HG03457 (cell line): ENCODE measurements at regions not wholly inside any gene's neighbourhood (a gene's known extent, or its start where the extent isn't known, plus 50 kb on each side); places are given as distances from the start of the nearest gene placed in this dataset.
"Not testable (repeated sequence)": the region's sequence is repeated elsewhere in the genome, so short reads cannot be mapped to it uniquely, and the experiment has no call there.

ENCODE experiments used
- ATAC-seq: cut with Tn5 transposase; IDR thresholded peaks from one replicate; pipeline ENCODE4 v1.9.1; 2021; ENCODE audit warnings: moderate number of reproducible peaks; ENCODE audit not compliant: unreplicated experiment

- ATAC-seq, result no peak
Observed at GRCh38 chr18:44280479-44280878, 400.2 kb upstream of the SETBP1 start.

GRCh38 chr18:44286049-44286448, 394.6 kb upstream of the SETBP1 start:
- no peak for ATAC-seq

- no peak for ATAC-seq
Observed at GRCh38 chr18:44290366-44290977, 390.2 kb upstream of the SETBP1 start.

GRCh38 chr18:44298566-44298965, 382.1 kb upstream of the SETBP1 start:
- no peak for ATAC-seq

DNA sequence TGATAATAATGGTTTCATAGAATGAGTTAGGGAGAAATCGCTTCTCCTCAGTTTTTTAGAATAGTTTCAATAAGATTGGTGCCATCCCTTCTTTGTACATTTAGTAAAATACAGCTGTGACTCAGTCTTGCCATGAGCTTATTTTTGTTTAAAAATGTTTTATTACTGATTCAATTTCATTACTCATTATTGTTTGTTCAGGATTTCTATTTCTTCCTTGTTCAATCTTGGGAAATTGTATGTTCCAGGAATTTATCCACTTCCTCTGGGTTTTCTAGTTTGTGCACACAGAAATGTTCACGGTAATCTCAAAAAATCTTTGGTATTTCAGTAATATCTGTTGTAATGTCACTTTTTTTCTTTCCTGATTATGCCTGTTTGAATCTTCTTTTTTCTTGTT, 371.5 kb upstream of the SETBP1 start:
- no peak for ATAC-seq

DNA sequence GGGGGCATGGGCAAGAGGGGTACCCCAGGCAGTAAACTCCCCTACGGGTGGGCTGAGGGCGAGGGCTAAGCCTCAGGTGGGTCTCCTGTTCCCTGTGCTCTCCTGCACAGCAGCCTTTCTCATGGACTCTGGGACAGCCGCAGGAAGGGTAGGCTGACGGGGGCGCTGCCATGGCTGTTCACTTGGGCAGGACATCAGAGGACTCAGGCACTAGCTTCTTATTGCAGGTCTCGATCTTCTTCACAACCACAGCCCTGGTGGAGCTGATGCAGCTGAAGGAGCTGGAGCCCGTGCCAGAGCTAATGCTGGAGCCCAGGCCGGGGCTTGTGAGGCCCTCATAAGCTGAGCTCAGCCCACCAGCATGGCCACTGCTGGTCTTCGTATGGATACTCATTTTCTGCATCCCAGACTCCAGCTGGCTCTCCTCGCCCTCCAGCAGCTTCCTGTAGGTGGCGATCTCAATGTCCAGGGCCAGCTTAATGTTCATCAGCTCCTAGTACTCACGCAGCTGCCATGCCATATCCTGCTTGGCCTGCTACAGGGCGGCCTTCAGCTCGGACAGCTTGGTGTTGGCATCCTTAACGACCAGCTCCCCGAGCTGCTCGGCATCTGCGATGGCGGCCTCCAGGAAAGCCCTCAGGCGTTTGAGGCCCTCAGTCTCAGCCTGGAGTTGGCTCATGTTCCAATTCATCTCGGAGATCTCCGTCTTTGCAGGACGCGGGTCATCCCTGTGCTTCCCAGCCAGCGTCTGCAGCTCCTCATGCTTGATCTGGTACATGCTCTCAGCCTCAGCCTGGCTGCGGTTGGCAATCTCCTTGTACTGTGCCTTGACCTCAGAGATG, 359.8 kb upstream of the SETBP1 start:
- ATAC-seq, result no peak

DNA sequence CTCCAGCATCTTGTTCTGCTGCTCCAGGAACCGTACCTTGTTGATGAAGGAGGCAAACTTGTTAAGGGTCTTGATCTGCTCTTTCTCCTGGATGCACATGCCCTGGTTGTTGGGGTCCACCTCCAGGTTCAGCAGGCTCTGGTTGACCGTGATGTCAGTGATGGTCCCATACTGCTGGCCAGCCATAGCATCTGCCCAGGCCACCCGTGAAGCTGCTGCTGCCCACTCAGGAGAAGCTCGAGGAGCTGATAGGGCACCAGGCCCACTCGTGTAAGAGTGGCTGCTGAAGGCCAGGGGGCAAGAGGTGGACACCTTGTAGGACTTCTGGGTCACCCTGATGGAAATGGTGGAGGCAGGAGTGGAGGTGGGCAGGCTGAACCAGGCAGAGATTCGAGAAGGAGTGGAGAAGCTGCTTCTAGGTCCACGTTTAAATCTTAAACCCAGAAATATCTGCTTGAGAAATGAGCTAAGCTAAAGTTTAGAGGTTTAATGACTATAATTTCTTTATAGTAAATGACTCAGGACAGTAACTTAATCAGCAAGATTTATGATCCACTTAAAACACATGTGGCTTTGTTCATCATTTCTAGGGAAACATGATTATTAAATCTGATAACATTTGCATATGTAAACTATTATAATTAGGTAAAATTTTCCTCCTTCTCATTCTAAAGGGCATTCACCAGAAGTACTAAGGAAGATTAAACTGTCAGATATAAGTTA, 358.7 kb upstream of the SETBP1 start:
- no peak for ATAC-seq

DNA sequence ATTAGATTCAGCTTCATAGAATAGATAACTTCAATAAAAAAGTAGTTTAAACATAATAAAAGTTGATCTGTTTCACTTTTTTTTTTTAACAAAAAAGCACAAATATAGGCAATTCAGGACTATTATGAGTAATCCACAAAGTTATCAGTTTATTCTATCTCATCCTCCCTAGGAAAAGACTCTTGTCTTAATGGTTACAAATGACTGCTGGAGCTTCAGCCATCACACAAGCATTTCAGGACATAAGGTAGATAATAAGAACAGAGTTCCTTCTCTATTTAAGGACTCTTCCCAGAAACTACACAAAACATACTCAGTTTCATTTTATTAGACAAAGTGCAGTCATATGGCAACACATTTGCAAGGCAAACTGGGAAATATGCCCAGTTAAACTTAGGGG, 357.6 kb upstream of the SETBP1 start:
- ATAC-seq, result no peak

DNA sequence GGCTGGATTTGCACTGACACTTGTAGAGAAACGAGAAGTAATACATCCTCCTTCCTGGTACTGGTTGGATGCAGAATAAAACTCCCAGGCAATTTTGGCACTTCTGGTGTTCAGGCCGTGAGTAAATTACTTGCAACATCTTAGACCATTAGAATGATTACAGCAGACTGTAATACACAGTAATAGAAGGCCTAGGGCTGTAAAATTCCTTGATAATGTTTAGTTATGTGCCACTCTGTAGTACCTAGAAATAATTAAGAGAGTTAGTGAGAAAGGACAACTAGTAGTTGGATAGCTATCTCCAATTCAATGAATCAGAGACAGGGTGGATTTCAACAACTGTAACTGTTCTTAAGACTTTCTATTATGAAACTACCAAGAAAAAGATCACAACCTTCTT, 356.3 kb upstream of the SETBP1 start:
- ATAC-seq, result no peak

DNA sequence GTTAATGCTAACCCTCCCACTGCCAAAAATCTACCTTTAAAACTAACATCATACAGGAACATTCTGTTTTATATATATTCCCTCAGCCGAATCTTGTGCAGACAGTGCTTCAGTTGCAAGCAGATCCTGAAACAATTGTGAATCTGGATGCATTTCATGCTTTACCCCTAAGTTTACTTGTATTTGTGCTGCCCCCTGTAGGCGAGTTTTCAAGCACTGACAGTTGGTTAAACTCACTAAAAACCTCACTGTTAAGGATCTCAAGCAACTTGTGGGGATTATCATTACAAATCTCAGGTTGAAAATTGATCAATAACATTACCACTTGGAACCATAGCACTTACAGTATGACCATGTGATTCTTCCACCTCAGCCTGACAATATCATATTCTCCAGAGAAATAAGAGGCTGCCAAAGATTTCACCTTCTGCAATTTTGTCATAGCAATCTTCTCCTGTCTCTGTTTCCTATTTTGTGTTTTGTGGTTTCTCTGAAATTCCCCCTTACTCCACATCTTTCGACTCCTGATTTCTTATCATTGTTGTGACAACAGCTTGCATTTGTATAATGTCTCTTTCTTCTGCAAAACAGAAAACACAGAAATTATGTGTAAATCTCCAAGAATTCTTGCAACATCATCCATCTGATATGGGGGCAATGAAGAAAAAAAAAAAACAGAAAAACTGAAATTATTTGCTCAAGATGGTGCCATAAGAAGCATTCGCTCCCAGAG, 354.6 kb upstream of the SETBP1 start:
- no peak for ATAC-seq

GRCh38 chr18:44331656-44332570, 348.8 kb upstream of the SETBP1 start:
- no peak for ATAC-seq

DNA sequence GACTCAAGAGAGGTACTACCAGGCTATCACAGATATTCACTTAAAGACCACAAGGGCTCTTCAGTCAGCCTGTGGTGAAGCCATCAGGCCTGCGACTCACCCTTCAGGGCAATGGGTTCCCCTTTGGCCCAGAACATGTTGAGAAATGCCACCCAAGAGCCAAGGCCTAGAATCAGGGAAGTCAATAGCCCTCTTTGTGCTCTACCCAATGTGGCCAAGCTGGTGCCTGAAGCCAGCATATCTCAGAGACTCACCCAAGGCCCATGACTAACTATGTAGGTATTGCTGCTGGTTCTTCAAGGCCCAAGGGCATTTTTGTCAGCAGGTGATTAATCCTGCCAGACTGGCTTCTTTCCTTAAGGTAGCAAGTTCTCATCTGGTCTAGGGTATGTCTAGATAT, 338.9 kb upstream of the SETBP1 start:
- no peak for ATAC-seq

GRCh38 chr18:44342162-44342561, 338.5 kb upstream of the SETBP1 start:
- ATAC-seq, result no peak

DNA sequence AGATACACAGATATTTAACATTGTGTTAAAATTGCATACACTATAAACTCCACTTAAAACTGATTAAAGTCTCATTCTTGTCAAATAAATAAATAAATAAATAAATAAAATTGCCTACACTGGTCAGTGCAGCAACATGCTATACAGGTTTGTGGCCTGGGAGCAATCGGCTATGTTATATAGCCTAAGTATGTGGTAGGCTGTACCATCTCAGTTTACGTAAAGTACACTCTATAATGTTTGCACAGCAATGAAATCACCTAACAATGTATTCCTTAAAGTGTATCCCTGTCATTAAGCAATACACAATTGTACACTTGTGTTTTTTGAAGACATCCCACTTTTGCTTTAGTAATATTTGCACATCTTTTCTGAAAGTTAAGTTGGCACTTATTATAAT, 337.7 kb upstream of the SETBP1 start:
- no peak for ATAC-seq

DNA sequence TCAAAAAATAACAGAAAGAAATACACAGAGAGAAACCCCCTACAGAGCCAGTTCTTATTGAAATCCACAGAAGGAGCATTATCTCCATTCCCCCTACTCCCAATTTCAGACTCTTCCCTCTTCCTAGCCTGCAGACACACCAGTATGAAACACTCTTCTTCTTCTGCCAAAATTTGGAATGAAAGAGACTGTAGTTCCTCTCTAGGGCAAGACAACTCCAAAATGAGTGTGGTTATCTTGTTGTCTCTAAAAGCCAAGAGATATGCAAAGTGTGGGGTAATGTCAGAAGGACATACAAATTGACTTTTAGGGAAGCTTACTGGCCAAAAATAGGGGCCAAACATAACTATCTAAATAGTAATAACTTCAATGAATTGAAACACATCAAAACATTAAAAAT, 337.1 kb upstream of the SETBP1 start:
- ATAC-seq, result no peak

GRCh38 chr18:44356566-44357157, 324.0 kb upstream of the SETBP1 start:
- no peak for ATAC-seq

GRCh38 chr18:44358402-44358801, 322.3 kb upstream of the SETBP1 start:
- ATAC-seq, result no peak

DNA sequence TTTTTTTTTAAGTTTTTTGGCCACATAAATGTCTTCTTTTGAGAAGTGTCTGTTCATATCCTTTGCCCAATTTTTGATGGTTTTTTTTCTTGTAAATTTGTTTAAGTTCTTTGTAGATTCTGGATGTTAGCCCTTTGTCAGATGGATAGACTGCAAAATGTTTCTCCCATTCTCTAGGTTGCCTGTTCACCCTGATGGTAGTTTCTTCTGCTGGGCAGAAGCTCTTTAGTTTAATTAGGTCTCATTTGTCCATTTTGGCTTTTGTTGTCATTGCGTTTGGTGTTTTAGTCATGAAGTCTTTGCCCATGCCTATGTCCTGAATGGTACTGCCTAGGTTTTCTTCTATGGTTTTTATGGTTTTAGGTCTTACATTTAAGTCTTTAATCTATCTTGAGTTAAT, 320.9 kb upstream of the SETBP1 start:
- not testable (repeated sequence) for ATAC-seq

DNA sequence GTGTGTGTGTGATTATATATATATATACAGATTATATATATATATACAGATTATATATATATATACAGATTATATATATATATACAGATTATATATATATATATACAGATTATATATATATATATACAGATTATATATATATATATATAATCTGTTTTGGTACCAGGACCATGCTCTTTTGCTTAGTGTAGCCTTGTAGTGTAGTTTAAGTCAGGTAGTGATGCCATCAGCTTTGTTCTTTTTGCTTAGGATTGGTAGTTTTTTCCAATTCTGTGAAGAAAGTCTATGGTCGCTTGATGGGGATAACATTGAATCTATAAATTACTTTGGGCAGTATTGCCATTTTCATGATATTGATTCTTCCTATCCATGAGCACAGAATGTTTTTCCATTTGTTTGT, 318.5 kb upstream of the SETBP1 start:
- ATAC-seq, result not testable (repeated sequence)

DNA sequence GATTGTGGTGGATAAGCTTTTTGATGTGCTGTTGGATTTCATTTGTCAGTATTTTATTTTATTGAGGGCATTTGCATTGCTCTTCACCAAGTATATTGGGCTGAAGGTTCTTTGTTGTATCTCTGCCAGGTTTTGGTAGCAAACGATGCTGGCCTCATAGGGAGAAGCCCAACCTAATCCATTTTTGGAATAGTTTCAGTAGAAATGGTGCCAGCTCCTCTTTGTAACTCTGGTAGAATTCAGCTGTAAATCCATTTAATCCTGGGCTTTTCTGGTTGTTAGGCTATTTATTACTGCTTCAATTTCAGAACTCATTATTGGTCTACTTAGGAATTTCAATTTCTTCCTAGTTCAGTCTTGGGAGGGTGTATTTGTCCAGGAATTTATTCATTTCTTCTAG, 309.8 kb upstream of the SETBP1 start:
- no peak for ATAC-seq
